Ureter (tissue), 1 donor: ENCODE measurements at regions not wholly inside any gene's neighbourhood (a gene's known extent, or its start where the extent isn't known, plus 50 kb on each side); places are given as distances from the start of the nearest gene placed in this dataset.

ENCODE experiments used
- DNase-seq: peaks from one replicate; pipeline ENCODE4 v3.0.0-alpha.2; 2020; ENCODE audit warnings: low spot score
- donor health status: DM: yes; HTN: yes; CAD: no.

GRCh38 chr4:121277194-121278105 lies 103.4 kb downstream of the QRFPR start:
- DNase-seq, result no peak

GRCh38 chr4:121273191-121273590 lies 107.6 kb downstream of the QRFPR start:
- no peak for DNase-seq

- DNase-seq, result no peak
Measured at GRCh38 chr4:121272526-121272925, 108.3 kb downstream of the QRFPR start.

- no peak for DNase-seq
Measured at GRCh38 chr4:121270389-121270788, 106.3 kb upstream of the TNIP3 start.

- DNase-seq, result no peak
Measured at GRCh38 chr4:121269001-121269400, 104.9 kb upstream of the TNIP3 start.

GRCh38 chr4:121266982-121267381 lies 102.9 kb upstream of the TNIP3 start:
- DNase-seq, result no peak

- no peak for DNase-seq
Measured at GRCh38 chr4:121256887-121257466, 92.9 kb upstream of the TNIP3 start.

GRCh38 chr4:121255986-121256750 lies 92.0 kb upstream of the TNIP3 start:
- no peak for DNase-seq

- DNase-seq, result no peak
Measured at GRCh38 chr4:121253961-121254360, 89.8 kb upstream of the TNIP3 start.

GRCh38 chr4:121252224-121252806 lies 88.2 kb upstream of the TNIP3 start:
- DNase-seq, result peak; percentile 64

GRCh38 chr4:121248747-121249146 lies 84.6 kb upstream of the TNIP3 start:
- DNase-seq, result no peak

GRCh38 chr4:121246698-121247097 lies 82.6 kb upstream of the TNIP3 start:
- DNase-seq, result no peak

GRCh38 chr4:121243485-121243884 lies 79.4 kb upstream of the TNIP3 start:
- DNase-seq, result no peak

- DNase-seq, result no peak
Measured at GRCh38 chr4:121242188-121242750, 78.1 kb upstream of the TNIP3 start.

- no peak for DNase-seq
Measured at GRCh38 chr4:121239951-121240350, 75.8 kb upstream of the TNIP3 start.

- DNase-seq, result no peak
Measured at GRCh38 chr4:121238461-121238860, 74.3 kb upstream of the TNIP3 start.

GRCh38 chr4:121237069-121237399 lies 72.9 kb upstream of the TNIP3 start:
- DNase-seq, result no peak

GRCh38 chr4:121236353-121237068 lies 72.4 kb upstream of the TNIP3 start:
- no peak for DNase-seq

GRCh38 chr4:121233982-121234381 lies 69.9 kb upstream of the TNIP3 start:
- DNase-seq, result no peak

GRCh38 chr4:121229993-121230392 lies 65.9 kb upstream of the TNIP3 start:
- no peak for DNase-seq

- no peak for DNase-seq
Measured at GRCh38 chr4:121228848-121229247, 64.7 kb upstream of the TNIP3 start.
